NCI-H1417 treated with DMSO at 0.1 percent for 48 hours (cell line): ENCODE measurements at regions not wholly inside any gene's neighbourhood (a gene's known extent, or its start where the extent isn't known, plus 50 kb on each side); places are given as distances from the start of the nearest gene placed in this dataset.

ENCODE experiments used
- DNase-seq: peaks from one replicate; lab custom pipeline; 2025; lab: John Stamatoyannopoulos, UW

GRCh38 chr6:138695193-138695592 is 78.4 kb upstream of the CCDC28A start:
- DNase-seq: no peak

GRCh38 chr6:138714493-138714892 is 59.1 kb upstream of the CCDC28A start:
- no peak for DNase-seq

GRCh38 chr6:138716013-138716412 is 57.6 kb upstream of the CCDC28A start:
- no peak for DNase-seq

GRCh38 chr6:138716971-138717665 is 56.5 kb upstream of the CCDC28A start:
- DNase-seq: no peak

- no peak for DNase-seq
Observed at GRCh38 chr6:138719011-138719635, 54.4 kb upstream of the CCDC28A start.

GRCh38 chr6:138719744-138720143 is 53.8 kb upstream of the CCDC28A start:
- no peak for DNase-seq

- DNase-seq: no peak
Observed at GRCh38 chr6:138722425-138723371, 50.9 kb upstream of the CCDC28A start.
